IMR-90 (cell line): ENCODE measurements at regions not wholly inside any gene's neighbourhood (a gene's known extent, or its start where the extent isn't known, plus 50 kb on each side); places are given as distances from the start of the nearest gene placed in this dataset.

Experiments used
- ATAC-seq: fragments of 200-7000 bp; cut with Tn5 transposase; 2 replicates; pipeline ENCODE4 v1.9.1; 2020; ENCODE audit warnings: low read depth, mild to moderate bottlenecking, moderate library complexity
- BruUV-seq: library from RNA; stranded (reverse); fragments of 400-500 nt; replicated peaks from 2 replicates; lab custom pipeline; 2021; lab: Mats Ljungman, UMichigan
- CTCF ChIA-PET: fragments of 300-600 bp; formaldehyde crosslinking; extraction: SDS; loops from one replicate; lab custom pipeline; 2021; ENCODE audit warnings: antibody characterized with exemption; lab: Yijun Ruan, JAX
- POLR2A ChIA-PET: fragments of 300-600 bp; sonication (Branson Sonifier 250); formaldehyde crosslinking; loops from one replicate; lab custom pipeline; 2022; ENCODE audit warnings: antibody characterized with exemption; ENCODE audit not compliant: unreplicated experiment; lab: Charles Lee
- DNase-seq: peaks from one replicate; pipeline ENCODE4 v3.0.0; 2013
- H2AFZ ChIP-seq: replicated peaks from 2 replicates; pipeline ENCODE3; 2013; ENCODE audit warnings: low read length, mild to moderate bottlenecking; ENCODE audit not compliant: poor library complexity
- H2AK5ac ChIP-seq: 2 replicates; pipeline ENCODE4 v1.6.1; 2013; ENCODE audit warnings: low read depth, low read length, inconsistent platforms
- H2AK9ac ChIP-seq: replicated peaks from 2 replicates; pipeline ENCODE3; 2013; ENCODE audit warnings: mild to moderate bottlenecking, low read depth, low read length, moderate library complexity; ENCODE audit not compliant: poor library complexity
- H2BK120ac ChIP-seq: 2 replicates; pipeline ENCODE4 v1.6.1; 2013; ENCODE audit warnings: low read depth, low read length, inconsistent platforms
- H2BK15ac ChIP-seq: 3 replicates; pipeline ENCODE4 v1.6.1; 2013; ENCODE audit warnings: low read depth, low read length, inconsistent platforms
- H2BK20ac ChIP-seq: 2 replicates; pipeline ENCODE4 v1.6.1; 2013; ENCODE audit warnings: low read depth, mild to moderate bottlenecking, inconsistent platforms, low read length, moderate library complexity
- H2BK5ac ChIP-seq: 2 replicates; pipeline ENCODE4 v1.6.1; 2013; ENCODE audit warnings: mild to moderate bottlenecking, low read depth, low read length, inconsistent platforms; ENCODE audit not compliant: poor library complexity, severe bottlenecking
- H3K14ac ChIP-seq: replicated peaks from 2 replicates; pipeline ENCODE4 v1.6.1; 2013; ENCODE audit warnings: low read depth, low read length, inconsistent platforms
- H3K18ac ChIP-seq: 2 replicates; pipeline ENCODE4 v1.6.1; 2013; ENCODE audit warnings: low read depth, low read length, control low read depth
- H3K23ac ChIP-seq: 2 replicates; pipeline ENCODE4 v1.6.1; 2013; ENCODE audit warnings: low read depth, low read length, inconsistent platforms
- H3K27ac ChIP-seq: 2 replicates; pipeline ENCODE4 v1.5.1; 2013; ENCODE audit warnings: mild to moderate bottlenecking, control low read depth, low read length; ENCODE audit not compliant: insufficient read depth
- H3K27me3 ChIP-seq: 2 replicates; pipeline ENCODE4 v1.6.1; 2013; ENCODE audit warnings: low read length; ENCODE audit not compliant: control insufficient read depth, insufficient read depth
- H3K36me3 ChIP-seq: 2 replicates; pipeline ENCODE4 v1.6.1; 2013; ENCODE audit warnings: low read length, mixed read lengths; ENCODE audit not compliant: control insufficient read depth, insufficient read depth
- H3K4ac ChIP-seq: 2 replicates; pipeline ENCODE4 v1.6.1; 2013; ENCODE audit warnings: low read depth, low read length, inconsistent platforms
- H3K4me1 ChIP-seq: 2 replicates; pipeline ENCODE4 v1.6.1; 2013; ENCODE audit warnings: low read length, mixed read lengths; ENCODE audit not compliant: control insufficient read depth, insufficient read depth
- H3K4me2 ChIP-seq: 2 replicates; pipeline ENCODE4 v1.6.1; 2013; ENCODE audit warnings: low read depth, mild to moderate bottlenecking, control low read depth, low read length, moderate library complexity
- H3K4me3 ChIP-seq: 2 replicates; pipeline ENCODE4 v1.5.1; 2013; ENCODE audit warnings: low read depth, mild to moderate bottlenecking, control low read depth, low read length, moderate library complexity; ENCODE audit not compliant: insufficient read depth
- H3K56ac ChIP-seq: 2 replicates; pipeline ENCODE4 v1.6.1; 2013; ENCODE audit warnings: low read length, inconsistent platforms; ENCODE audit not compliant: insufficient read depth; ENCODE audit errors: extremely low read depth
- H3K79me1 ChIP-seq, 2 experiments: 2 replicates each; pipeline ENCODE4 v1.6.1; 2013; ENCODE audit warnings: low read length in 2 of 2, inconsistent platforms in 1 of 2, low read depth in 1 of 2
- H3K9ac ChIP-seq: 2 replicates; pipeline ENCODE4 v1.6.1; 2013; ENCODE audit warnings: low read depth, low read length, control low read depth
- H3K9me1 ChIP-seq: 2 replicates; pipeline ENCODE4 v1.6.1; 2013; ENCODE audit warnings: low read length, inconsistent platforms; ENCODE audit not compliant: insufficient read depth
- H3K9me3 ChIP-seq: 2 replicates; pipeline ENCODE4 v1.6.1; 2013; ENCODE audit warnings: low read length; ENCODE audit not compliant: control insufficient read depth, insufficient read depth
- H4K20me1 ChIP-seq: 2 replicates; pipeline ENCODE4 v1.6.1; 2013; ENCODE audit warnings: low read length, inconsistent platforms; ENCODE audit not compliant: insufficient read depth
- H4K5ac ChIP-seq: 2 replicates; pipeline ENCODE4 v1.6.1; 2013; ENCODE audit warnings: mild to moderate bottlenecking, low read depth, low read length, control low read depth
- H4K8ac ChIP-seq, 2 experiments: 2 replicates each; pipeline ENCODE4 v1.6.1; 2013; ENCODE audit warnings: low read depth in 2 of 2, low read length in 2 of 2, control low read depth in 1 of 2, inconsistent platforms in 1 of 2
- H4K91ac ChIP-seq: 2 replicates; pipeline ENCODE4 v1.6.1; 2013; ENCODE audit warnings: low read depth, low read length, inconsistent platforms; ENCODE audit not compliant: insufficient read depth
- BHLHE40 ChIP-seq: fragments of 150-350 bp; IDR thresholded peaks from 2 replicates; pipeline ENCODE4 v1.6.1; 2016; ENCODE audit warnings: mild to moderate bottlenecking, low read depth, low read length
- CTCF ChIP-seq: conservative IDR thresholded peaks from 2 replicates; pipeline ENCODE4 v1.5.1; 2012; ENCODE audit warnings: mild to moderate bottlenecking, low read depth, low read length, improper control_type of control experiment
- FOS ChIP-seq: fragments of 150-350 bp; IDR thresholded peaks from 2 replicates; pipeline ENCODE4 v1.6.1; 2016; ENCODE audit warnings: low read depth, low read length
- MAFK ChIP-seq: IDR thresholded peaks from 2 replicates; pipeline ENCODE4 v1.6.1; 2012; ENCODE audit warnings: low read depth, low read length, improper control_type of control experiment
- MXI1 ChIP-seq: IDR thresholded peaks from 2 replicates; pipeline ENCODE4 v1.6.1; 2012; ENCODE audit warnings: low read depth, mild to moderate bottlenecking, low read length, moderate library complexity, borderline replicate concordance
- NFE2L2 ChIP-seq: fragments of 150-350 bp; IDR thresholded peaks from 2 replicates; pipeline ENCODE4 v1.6.1; 2016; ENCODE audit warnings: low read depth, mild to moderate bottlenecking, low read length
- POLR2A ChIP-seq: IDR thresholded peaks from 2 replicates; pipeline ENCODE4 v1.6.1; 2012; ENCODE audit warnings: mild to moderate bottlenecking, low read depth, low read length
- RAD21 ChIP-seq: IDR thresholded peaks from 2 replicates; pipeline ENCODE4 v1.6.1; 2012; ENCODE audit warnings: low read length, improper control_type of control experiment
- RCOR1 ChIP-seq: IDR thresholded peaks from 2 replicates; pipeline ENCODE4 v1.6.1; 2012; ENCODE audit warnings: mild to moderate bottlenecking, low read length, improper control_type of control experiment; ENCODE audit not compliant: insufficient replicate concordance
- RFX5 ChIP-seq: IDR thresholded peaks from 2 replicates; pipeline ENCODE4 v1.8.0; 2012; ENCODE audit warnings: low read depth, mild to moderate bottlenecking, low read length, moderate library complexity
- SMC3 ChIP-seq: fragments of 150-350 bp; IDR thresholded peaks from 2 replicates; pipeline ENCODE4 v1.6.1; 2016; ENCODE audit warnings: low read depth, mild to moderate bottlenecking, antibody characterized with exemption, low read length, moderate library complexity
- WGBS, 2 experiments: methylation state at CpG; one replicate each; pipeline versions ENCODE4 v1.1.5 to v1.1.7; 2013; ENCODE audit warnings: missing lambda C conversion rate in 2 of 2; ENCODE audit not compliant: insufficient read length in 1 of 2; ENCODE audit errors: extremely low coverage in 2 of 2; 5-methylcytosine and 5-hydroxymethylcytosine counted together
- dilution Hi-C: fragments of 300-500 bp; cut with HindIII; formaldehyde crosslinking; loops from one replicate; pipeline ENCODE4 v1.14.3; 2018; ENCODE audit warnings: low sequenced_read_pairs; ENCODE audit not compliant: unreplicated experiment
- in situ Hi-C: fragments of 300-500 bp; cut with MboI; formaldehyde crosslinking; loops from 3 replicates; pipeline ENCODE4 v1.14.3; 2019; ENCODE audit warnings: low sequenced_read_pairs, inconsistent platforms, mixed read lengths
- intact Hi-C: fragments of 100-400 bp; cut with micrococcal nuclease; formaldehyde crosslinking; loops from 2 replicates; pipeline ENCODE4 v1.10.0; 2022
- TF ChIP-seq, protein P1 (sequence below): fragments of 150-350 bp; IDR thresholded peaks from 2 replicates; pipeline ENCODE4 v1.6.1; 2016; ENCODE audit warnings: low read depth, mild to moderate bottlenecking, low read length, moderate library complexity, borderline replicate concordance
- TF ChIP-seq, protein P2 (sequence below): fragments of 150-350 bp; IDR thresholded peaks from 2 replicates; pipeline ENCODE4 v1.6.1; 2017; ENCODE audit warnings: mild to moderate bottlenecking, antibody characterized with exemption, low read length, low read depth

DNA sequence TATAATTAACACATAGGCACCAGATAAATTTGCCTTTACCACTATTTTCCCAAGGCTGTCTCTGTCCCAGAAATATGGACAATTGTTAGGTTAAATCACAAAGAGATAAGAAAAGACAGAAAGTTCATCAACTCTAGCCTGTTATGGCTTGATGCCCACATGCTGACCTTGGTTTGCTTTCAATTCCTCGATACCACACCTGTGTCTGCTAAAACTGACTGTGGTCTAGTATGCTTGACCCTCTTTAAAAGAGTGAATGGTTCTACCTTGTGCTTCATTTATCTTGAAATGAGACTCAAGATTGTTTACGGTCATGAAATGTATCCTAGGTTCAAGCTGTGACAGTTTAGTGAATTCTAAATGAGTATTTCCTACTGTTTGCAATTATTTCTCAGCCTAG is 909.0 kb upstream of the LRRTM1 start:
- H3K23ac ChIP-seq = no peak overlapping the region
- H3K4me3 ChIP-seq = no peak overlapping the region
- 0 out of 2 replicates have a peak, but pooled peaks cover 2% of the 10 kb centered on the region for H3K9me3 ChIP-seq
- H3K9ac ChIP-seq = no peak overlapping the region
- no peak overlapping the region for H2BK5ac ChIP-seq
- no peak overlapping the region for H2BK15ac ChIP-seq
- dilution Hi-C loops (no loop called here), intact Hi-C loops (no loop called here), in situ Hi-C loops (no loop called here)
- no peaks in the 10 kb centered on the region for H3K27me3 ChIP-seq
- CTCF ChIA-PET = no interaction called here
- POLR2A ChIA-PET = no interaction called here
- H3K4me1 ChIP-seq = no peaks in the 10 kb centered on the region
- TF ChIP-seq SMC3 (no peak), MXI1 (no peak), RFX5 (no peak), RCOR1 (no peak), MAFK (no peak), POLR2A (no peak), FOS (no peak), RAD21 (no peak), NFE2L2 (no peak), BHLHE40 (no peak), CTCF (no peak)
- TF ChIP-seq, protein P1, sequence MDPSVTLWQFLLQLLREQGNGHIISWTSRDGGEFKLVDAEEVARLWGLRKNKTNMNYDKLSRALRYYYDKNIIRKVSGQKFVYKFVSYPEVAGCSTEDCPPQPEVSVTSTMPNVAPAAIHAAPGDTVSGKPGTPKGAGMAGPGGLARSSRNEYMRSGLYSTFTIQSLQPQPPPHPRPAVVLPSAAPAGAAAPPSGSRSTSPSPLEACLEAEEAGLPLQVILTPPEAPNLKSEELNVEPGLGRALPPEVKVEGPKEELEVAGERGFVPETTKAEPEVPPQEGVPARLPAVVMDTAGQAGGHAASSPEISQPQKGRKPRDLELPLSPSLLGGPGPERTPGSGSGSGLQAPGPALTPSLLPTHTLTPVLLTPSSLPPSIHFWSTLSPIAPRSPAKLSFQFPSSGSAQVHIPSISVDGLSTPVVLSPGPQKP = no peak
- TF ChIP-seq, protein P2, sequence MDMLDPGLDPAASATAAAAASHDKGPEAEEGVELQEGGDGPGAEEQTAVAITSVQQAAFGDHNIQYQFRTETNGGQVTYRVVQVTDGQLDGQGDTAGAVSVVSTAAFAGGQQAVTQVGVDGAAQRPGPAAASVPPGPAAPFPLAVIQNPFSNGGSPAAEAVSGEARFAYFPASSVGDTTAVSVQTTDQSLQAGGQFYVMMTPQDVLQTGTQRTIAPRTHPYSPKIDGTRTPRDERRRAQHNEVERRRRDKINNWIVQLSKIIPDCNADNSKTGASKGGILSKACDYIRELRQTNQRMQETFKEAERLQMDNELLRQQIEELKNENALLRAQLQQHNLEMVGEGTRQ = no peak
- H2AK5ac ChIP-seq = no peak overlapping the region
- no peak overlapping the region for H3K27ac ChIP-seq
- no peak overlapping the region for H2AFZ ChIP-seq
- H3K4ac ChIP-seq = no peak overlapping the region
- H4K20me1 ChIP-seq = no peaks in the 10 kb centered on the region
- H3K56ac ChIP-seq = no peak overlapping the region
- H3K4me2 ChIP-seq = no peak overlapping the region
- H4K91ac ChIP-seq = no peak overlapping the region
- H2AK9ac ChIP-seq = no peak overlapping the region
- H3K79me1 ChIP-seq = no peaks in the 10 kb centered on the region
- DNase-seq (no peak), ATAC-seq (no peak)
- no peaks in the 10 kb centered on the region for H3K9me1 ChIP-seq
- no peaks in the 10 kb centered on the region for H3K36me3 ChIP-seq
- no peak overlapping the region for H2BK120ac ChIP-seq
- WGBS, 2 experiments = no CpG with 5 or more reads among the region's 2 CpGs
- H4K8ac ChIP-seq = no peak overlapping the region
- H2BK20ac ChIP-seq = no peak overlapping the region
- BruUV-seq = no TSS peak
- no peak overlapping the region for H3K14ac ChIP-seq
- H3K18ac ChIP-seq = no peak overlapping the region
- H4K5ac ChIP-seq = no peak overlapping the region
